K562 (cell line): ENCODE measurements at regions not wholly inside any gene's neighbourhood (a gene's known extent, or its start where the extent isn't known, plus 50 kb on each side); places are given as distances from the start of the nearest gene placed in this dataset.
"Not testable (repeated sequence)": the region's sequence is repeated elsewhere in the genome, so short reads cannot be mapped to it uniquely, and the experiment has no call there.

Experiments used
- ATAC-seq: fragments of 200-7000 bp; cut with Tn5 transposase; 3 replicates; pipeline ENCODE4 v1.9.1; 2020; ENCODE audit warnings: moderate library complexity
- BruUV-seq: library from RNA; stranded (reverse); fragments of 400-500 nt; replicated peaks from 2 replicates; lab custom pipeline; 2021; lab: Mats Ljungman, UMichigan
- CTCF ChIA-PET: fragments of 300-600 bp; formaldehyde crosslinking; extraction: SDS; loops from one replicate; lab custom pipeline; 2021; ENCODE audit warnings: low intra/inter-chr PET ratio; lab: Yijun Ruan, JAX
- POLR2A ChIA-PET: fragments of 300-600, 350-650 bp; sonication (Branson Sonifier 250); formaldehyde crosslinking; extraction: SDS; loops from one replicate; lab custom pipeline; 2021; ENCODE audit warnings: antibody characterized with exemption, inconsistent platforms; lab: Yijun Ruan, JAX
- DNase-seq, 4 experiments: peaks; one replicate each; pipeline versions ENCODE4 v3.0.0 to v3.0.0-alpha.2; 2011 to 2018; ENCODE audit warnings: low spot score in 3 of 4, mixed read lengths in 3 of 4; ENCODE audit errors: extremely low read depth in 1 of 4
- FAIRE-seq: peaks from 2 replicates; lab custom pipeline; 2011; peaks lifted over from hg19 to GRCh38; lab: Jason Lieb, UNC
- H2AFZ ChIP-seq: 2 replicates; pipeline ENCODE4 v1.6.0; 2011; ENCODE audit warnings: low read depth, low read length, control low read depth, inconsistent platforms
- H3K27ac ChIP-seq: fragments of 200-600 bp; 3 replicates; pipeline ENCODE4 v1.8.0; 2011; ENCODE audit warnings: low read depth, mild to moderate bottlenecking, control low read depth, inconsistent platforms, low read length, moderate library complexity, mixed read lengths; ENCODE audit errors: extremely low read depth
- H3K27me3 ChIP-seq, 2 experiments: fragments of 300-600 bp in 1 of 2; 2 replicates in 1 of 2; 3 replicates in 1 of 2; pipeline versions ENCODE4 v1.6.0 to v1.8.0; 2011; ENCODE audit warnings: inconsistent platforms in 2 of 2, low read length in 2 of 2, mild to moderate bottlenecking in 1 of 2, mixed read lengths in 1 of 2, moderate library complexity in 1 of 2; ENCODE audit not compliant: control insufficient read depth in 2 of 2, insufficient read depth in 2 of 2
- H3K36me3 ChIP-seq: fragments of 300-600 bp; 3 replicates; pipeline ENCODE4 v1.8.0; 2011; ENCODE audit warnings: mild to moderate bottlenecking, low read length, inconsistent platforms; ENCODE audit not compliant: control insufficient read depth, insufficient read depth
- H3K4me1 ChIP-seq, 2 experiments: fragments of 200-600 bp in 1 of 2; replicated peaks in 1 of 2; 2 replicates in 1 of 2; 3 replicates in 1 of 2; pipeline versions ENCODE4 v1.5.1 to v1.8.0; 2011; ENCODE audit warnings: inconsistent platforms in 2 of 2, low read length in 2 of 2, mild to moderate bottlenecking in 1 of 2, mixed read lengths in 1 of 2, moderate library complexity in 1 of 2; ENCODE audit not compliant: control insufficient read depth in 2 of 2, insufficient read depth in 2 of 2
- H3K4me2 ChIP-seq: 2 replicates; pipeline ENCODE4 v1.6.1; 2011; ENCODE audit warnings: low read length, control low read depth, inconsistent platforms, mixed read lengths; ENCODE audit not compliant: insufficient read depth
- H3K4me3 ChIP-seq: fragments of 200-600 bp; sonication (generic), shearing (Covaris generic); 2 replicates; pipeline ENCODE4 v1.5.1; 2016; ENCODE audit warnings: control low read depth, inconsistent platforms
- H3K79me2 ChIP-seq: fragments of 200-600 bp; 3 replicates; pipeline ENCODE4 v1.8.0; 2011; ENCODE audit warnings: low read length, inconsistent platforms; ENCODE audit not compliant: control insufficient read depth, insufficient read depth
- H3K9ac ChIP-seq, 2 experiments: 2 replicates each; pipeline versions ENCODE4 v1.6.0 to v1.6.1; 2011; ENCODE audit warnings: low read depth in 2 of 2, low read length in 2 of 2, control low read depth in 1 of 2, inconsistent platforms in 1 of 2, mild to moderate bottlenecking in 1 of 2, mixed read lengths in 1 of 2; ENCODE audit not compliant: insufficient read depth in 1 of 2
- H3K9me1 ChIP-seq: one replicate; pipeline ENCODE4 v1.6.0; 2011; ENCODE audit warnings: inconsistent platforms, mild to moderate bottlenecking, low read length, moderate library complexity; ENCODE audit not compliant: control insufficient read depth, insufficient read depth
- H3K9me3 ChIP-seq: replicated peaks from 2 replicates; pipeline ENCODE4 v1.5.1; 2011; ENCODE audit warnings: low read depth, low read length, inconsistent platforms; ENCODE audit not compliant: control insufficient read depth, insufficient read depth
- H4K20me1 ChIP-seq: replicated peaks from 2 replicates; pipeline ENCODE4 v1.6.1; 2011; ENCODE audit warnings: low read length, inconsistent platforms, mixed read lengths; ENCODE audit not compliant: control insufficient read depth, insufficient read depth
- HES1 ChIP-seq: fragments of 450-650 bp; IDR thresholded peaks from 2 replicates; pipeline ENCODE4 v1.6.1; 2016; ENCODE audit warnings: low read depth, mild to moderate bottlenecking, moderate library complexity
- WGBS: fragments of 100-300 bp; shearing (Covaris generic); methylation state at CpG from one replicate; pipeline ENCODE4 v1.1.6; 2016; ENCODE audit warnings: low coverage, mixed read lengths; ENCODE audit not compliant: insufficient coverage; ENCODE audit errors: missing lambda C conversion rate; 5-methylcytosine and 5-hydroxymethylcytosine counted together
- in situ Hi-C: fragments of 300-500 bp; cut with MboI; formaldehyde crosslinking; loops from 4 replicates; pipeline ENCODE4 v1.15.0; 2018; ENCODE audit warnings: inconsistent platforms, mixed read lengths
- intact Hi-C: fragments of 100-400 bp; cut with micrococcal nuclease; formaldehyde crosslinking; loops from 2 replicates; pipeline ENCODE4 v1.14.2; 2022

GRCh38 chr20:55117577-55117976 is 642.2 kb downstream of the DOK5 start:
- WGBS, result 33% methylated on average over 4 of the region's 4 CpGs
- H3K27ac ChIP-seq, ATAC-seq, BruUV-seq, FAIRE-seq, H4K20me1 ChIP-seq, H3K4me3 ChIP-seq, H2AFZ ChIP-seq, CTCF ChIA-PET, DNase-seq, H3K36me3 ChIP-seq, H3K9me3 ChIP-seq, intact Hi-C loops, H3K9me1 ChIP-seq, H3K27me3 ChIP-seq, H3K9ac ChIP-seq, H3K4me2 ChIP-seq, H3K4me1 ChIP-seq, H3K79me2 ChIP-seq, in situ Hi-C loops: not testable (repeated sequence)
- POLR2A ChIA-PET, result interaction anchor here (1.4 kb wide), 1 partner anchor 15 kb away, joined by 3 read pairs; no protein-coding TSS in a partner anchor

- no peak overlapping the region for H3K27ac ChIP-seq
- POLR2A ChIA-PET, result interaction anchor here (1.4 kb wide), 1 partner anchor 16 kb away, joined by 3 read pairs; no protein-coding TSS in a partner anchor
- H3K4me2 ChIP-seq, result no peak overlapping the region
- H2AFZ ChIP-seq, result peak overlapping the region; percentile 28; the same call in 1 of the 2 replicates
- TF ChIP-seq HES1, result no peak
- TF ChIP-seq, all 486 proteins: peak for 0
- Histone ChIP-seq H3K27me3 (no peaks in the 10 kb centered on the region), H3K4me3 (no peak overlapping the region), H4K20me1 (no peaks in the 10 kb centered on the region), H3K9me1 (no peaks in the 10 kb centered on the region), H3K9ac (no peak overlapping the region), H3K4me1 (no peaks in the 10 kb centered on the region), H3K36me3 (no peaks in the 10 kb centered on the region), H3K79me2 (no peaks in the 10 kb centered on the region), H3K9me3 (no peaks in the 10 kb centered on the region)
- in situ Hi-C loops, result no loop called here
- no TSS peak for BruUV-seq
- intact Hi-C loops, result no loop called here
- CTCF ChIA-PET, result no interaction called here
- ATAC-seq (no peak), FAIRE-seq (no peak), DNase-seq (no peak)
- WGBS, result 23% methylated on average over 4 of the region's 4 CpGs
These were observed 641.2 kb downstream of the DOK5 start for GRCh38 chr20:55116598-55116997.
